ENCODE measurements at regions not wholly inside any gene's neighbourhood (a gene's known extent, or its start where the extent isn't known, plus 50 kb on each side); places are given as distances from the start of the nearest gene placed in this dataset.

DNA sequence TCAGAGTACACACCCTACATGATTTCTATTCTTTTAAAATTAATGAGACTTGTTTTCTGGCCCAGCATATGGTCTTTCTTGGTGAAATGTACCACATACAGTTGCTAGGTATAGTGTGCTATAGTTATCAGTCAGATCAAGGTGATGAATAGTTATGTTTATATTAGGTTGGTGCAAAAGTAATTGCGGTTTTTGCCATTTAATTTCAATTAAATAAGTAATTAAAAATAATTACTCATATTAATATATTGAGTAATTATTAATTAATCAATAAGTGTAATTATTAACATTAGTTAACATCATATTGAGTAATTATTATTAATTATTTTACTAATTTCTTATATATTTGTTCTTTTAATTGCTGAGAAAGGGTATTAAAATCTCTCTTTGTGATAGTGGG is 56.1 kb downstream of the MYEOV start:
- TF ChIP-seq POLR2A (IDR thresholded peaks at IDR 0.05; ENCODE audit: low read length) (no peak), GATA1 (IDR thresholded peaks at IDR 0.05; ENCODE audit: low read depth, low read length) (no peak)
